Pulmonary artery endothelial cell (primary cell): ENCODE measurements at regions not wholly inside any gene's neighbourhood (a gene's known extent, or its start where the extent isn't known, plus 50 kb on each side); places are given as distances from the start of the nearest gene placed in this dataset.

Source experiments
- DNase-seq: peaks from one replicate; pipeline ENCODE4 v3.0.0-alpha.2; 2011; ENCODE audit warnings: low read depth, low spot score

GRCh38 chr14:26132061-26132645 is 465.7 kb downstream of the NOVA1 start:
- DNase-seq, result peak; percentile 27

DNA sequence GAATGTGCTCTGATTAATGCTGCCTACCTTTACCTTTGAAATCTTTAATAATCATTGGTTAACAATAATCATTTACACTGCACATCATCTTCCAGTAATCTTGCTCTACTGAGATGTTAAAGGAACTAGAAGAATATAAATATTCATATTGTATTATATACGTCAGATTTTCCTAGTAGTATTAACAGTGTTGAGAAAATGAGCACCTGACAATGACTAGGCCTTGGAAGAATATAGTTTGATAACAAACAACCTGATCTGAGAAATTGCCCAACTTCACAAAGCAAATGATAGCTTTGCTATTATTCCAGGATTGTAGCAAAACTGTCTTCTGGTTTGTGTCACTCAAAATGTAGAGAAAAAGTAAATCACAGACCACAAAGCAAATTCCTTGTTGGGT is 467.1 kb downstream of the NOVA1 start:
- DNase-seq, result no peak

GRCh38 chr14:26128931-26129671 is 468.7 kb downstream of the NOVA1 start:
- DNase-seq, result peak; percentile 75

- DNase-seq, result no peak
Observed at GRCh38 chr14:26124896-26125438, 472.9 kb downstream of the NOVA1 start.

GRCh38 chr14:26123459-26123858 is 474.4 kb downstream of the NOVA1 start:
- no peak for DNase-seq

DNA sequence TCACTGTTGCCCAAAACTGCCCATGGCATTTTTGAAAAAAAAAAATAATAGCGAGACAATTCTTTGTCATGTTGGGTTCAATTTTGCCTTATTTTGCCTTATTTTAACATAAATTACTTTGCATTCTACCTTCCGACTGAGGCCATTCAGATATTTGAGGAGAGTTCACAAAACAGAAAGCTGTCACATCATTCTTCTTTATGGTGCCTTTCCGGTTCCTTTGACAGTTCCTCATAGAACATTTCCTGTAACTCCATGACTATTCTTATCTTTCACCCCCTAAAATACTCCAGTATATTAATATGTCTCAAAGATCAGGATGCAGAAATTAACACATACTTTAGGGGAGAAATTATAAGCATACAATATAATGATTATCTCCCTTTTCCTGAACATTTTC is 476.7 kb downstream of the NOVA1 start:
- DNase-seq, result no peak

DNA sequence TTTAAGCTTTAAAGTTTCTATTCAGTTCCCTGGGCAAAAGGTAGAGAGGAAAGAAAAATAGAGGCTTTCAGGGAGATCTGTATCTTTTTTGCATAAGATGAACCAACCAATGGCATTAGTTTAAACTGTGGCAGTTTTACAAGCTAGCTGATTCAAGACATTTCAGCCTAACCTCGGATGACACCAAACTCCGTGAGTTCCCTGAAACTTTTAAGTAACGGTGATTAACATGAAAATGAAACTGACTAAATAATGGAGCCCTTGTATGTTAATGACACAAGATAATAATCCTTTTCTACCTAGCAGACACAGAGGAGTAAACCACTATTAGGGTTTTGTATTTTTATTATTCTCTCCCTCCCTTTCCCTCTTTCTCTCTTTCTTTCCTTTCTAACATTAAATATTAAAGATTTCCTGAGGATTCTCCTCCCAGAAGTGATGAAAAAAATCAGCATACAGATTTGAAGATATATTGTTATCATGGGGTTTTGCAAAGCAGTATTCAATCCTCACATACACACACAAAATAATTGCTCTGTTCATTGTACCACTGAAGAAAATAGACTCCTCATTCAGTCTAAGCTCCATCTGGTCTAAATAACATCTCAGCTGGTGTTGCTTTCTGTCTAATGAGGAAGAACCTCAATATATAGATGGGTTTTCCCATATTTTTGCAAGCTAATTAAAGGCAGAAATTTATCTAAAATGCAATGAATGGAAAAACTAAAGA is 483.8 kb downstream of the NOVA1 start:
- no peak for DNase-seq

- no peak for DNase-seq
Observed at GRCh38 chr14:26104717-26105116, 493.1 kb downstream of the NOVA1 start.

DNA sequence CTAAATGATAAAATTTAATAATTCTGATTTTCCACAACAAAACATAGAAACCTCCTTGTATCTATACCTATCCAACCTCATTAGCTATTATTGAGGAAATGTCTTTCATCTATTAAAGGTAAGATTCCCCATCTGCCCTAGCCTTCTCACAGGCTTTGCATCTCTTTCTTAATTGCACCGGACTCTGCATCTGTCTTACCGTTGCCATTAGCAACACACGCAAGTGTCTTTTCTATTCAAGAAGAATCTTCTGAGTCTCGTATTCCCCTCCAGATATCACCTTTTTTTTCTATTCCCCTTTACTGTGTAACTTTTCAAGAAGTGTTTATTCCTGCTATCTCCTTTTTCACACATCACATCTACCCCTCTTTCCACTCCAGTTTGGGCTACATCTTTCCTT is 500.0 kb downstream of the NOVA1 start:
- no peak for DNase-seq

DNA sequence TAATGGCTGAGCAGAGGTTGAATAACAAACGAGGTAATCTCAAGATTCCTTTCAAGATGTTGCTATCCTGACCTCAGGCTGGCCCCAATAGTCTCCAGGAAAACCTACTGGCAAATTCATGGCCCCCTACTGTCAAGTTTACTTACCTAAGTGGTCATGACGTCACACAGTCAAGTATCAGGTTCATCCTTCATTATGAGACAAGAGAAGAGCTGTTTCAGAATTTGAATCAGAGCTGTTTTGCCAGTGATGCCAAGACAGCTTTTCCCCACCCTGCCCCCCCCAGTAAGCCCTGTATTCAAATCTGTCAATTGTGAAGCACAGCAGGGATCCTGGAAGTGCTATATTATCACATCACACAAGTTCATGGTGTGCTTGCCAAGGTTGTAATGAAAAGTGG is 509.6 kb downstream of the NOVA1 start:
- no peak for DNase-seq

DNA sequence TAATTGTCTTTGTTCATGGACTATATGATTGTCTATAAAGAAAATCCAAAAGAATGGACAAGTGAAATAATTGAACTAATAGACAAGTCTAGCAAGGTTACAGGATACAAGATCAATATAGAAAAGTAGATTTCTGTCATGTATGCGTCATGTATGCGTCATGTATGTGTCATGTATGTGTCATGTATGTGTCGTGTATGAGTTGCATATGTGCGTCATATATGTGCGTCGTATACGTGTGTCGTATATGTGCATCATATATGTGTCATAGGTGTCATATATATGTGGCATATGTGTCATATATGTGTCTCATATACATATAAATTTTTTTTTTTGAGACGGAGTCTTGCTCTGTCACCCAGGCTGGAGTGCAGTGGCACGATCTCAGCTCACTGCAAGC is 516.8 kb downstream of the NOVA1 start:
- DNase-seq, result no peak

GRCh38 chr14:26078561-26078960 is 519.3 kb downstream of the NOVA1 start:
- DNase-seq, result no peak

- no peak for DNase-seq
Observed at GRCh38 chr14:26074892-26075291, 522.9 kb downstream of the NOVA1 start.

DNA sequence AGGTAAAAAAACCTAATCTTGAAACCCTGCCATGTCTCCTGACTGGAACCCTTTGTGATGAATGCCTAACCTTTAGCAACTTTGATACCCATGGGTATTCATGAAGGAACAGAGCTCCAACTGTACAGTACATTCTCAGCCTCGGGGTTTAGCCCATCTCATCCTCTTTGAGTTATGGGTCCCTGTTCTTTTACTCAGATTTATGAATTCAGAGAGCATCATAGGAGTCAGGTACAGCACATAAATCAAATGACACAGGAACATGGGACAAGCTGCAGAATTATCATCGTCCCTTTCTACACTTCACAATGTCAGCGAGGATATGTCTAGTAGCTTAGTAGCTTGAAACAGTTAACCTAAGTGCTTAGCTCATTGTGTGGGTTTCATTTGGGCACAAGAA is 527.4 kb downstream of the NOVA1 start:
- DNase-seq, result no peak

DNA sequence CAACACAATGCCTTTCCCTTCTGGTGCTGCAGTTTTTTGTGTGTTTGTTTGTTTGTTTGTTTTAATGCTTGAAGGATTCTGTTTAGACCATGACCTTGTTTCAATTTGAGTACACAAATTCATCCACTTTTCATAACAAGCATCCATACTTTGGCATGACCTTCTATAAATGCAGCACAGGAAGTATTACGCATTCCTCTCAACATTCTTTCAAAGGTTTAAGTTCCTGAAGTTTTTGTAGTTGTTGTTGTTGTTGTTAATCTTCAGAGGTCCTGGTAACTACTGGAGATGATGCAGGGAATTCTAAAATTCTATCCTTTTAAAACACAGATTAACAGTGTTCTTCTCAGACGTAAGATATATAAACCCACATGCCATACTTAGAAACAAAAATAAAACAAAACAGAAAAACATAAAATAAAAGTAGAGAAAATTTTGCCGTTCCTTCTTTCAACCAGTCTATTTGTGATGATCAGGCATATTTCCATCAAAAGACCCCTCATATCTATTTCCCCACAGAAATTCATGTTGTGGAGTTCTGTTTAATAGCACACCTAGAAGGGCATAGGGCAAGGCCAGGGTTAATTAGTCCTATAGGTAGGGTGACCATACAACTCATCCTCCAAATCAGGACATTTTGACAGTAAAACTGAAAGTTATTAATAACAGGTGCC is 529.9 kb downstream of the NOVA1 start:
- DNase-seq, result peak; percentile 43

- no peak for DNase-seq
Observed at GRCh38 chr14:26067341-26067740, 530.5 kb downstream of the NOVA1 start.

DNA sequence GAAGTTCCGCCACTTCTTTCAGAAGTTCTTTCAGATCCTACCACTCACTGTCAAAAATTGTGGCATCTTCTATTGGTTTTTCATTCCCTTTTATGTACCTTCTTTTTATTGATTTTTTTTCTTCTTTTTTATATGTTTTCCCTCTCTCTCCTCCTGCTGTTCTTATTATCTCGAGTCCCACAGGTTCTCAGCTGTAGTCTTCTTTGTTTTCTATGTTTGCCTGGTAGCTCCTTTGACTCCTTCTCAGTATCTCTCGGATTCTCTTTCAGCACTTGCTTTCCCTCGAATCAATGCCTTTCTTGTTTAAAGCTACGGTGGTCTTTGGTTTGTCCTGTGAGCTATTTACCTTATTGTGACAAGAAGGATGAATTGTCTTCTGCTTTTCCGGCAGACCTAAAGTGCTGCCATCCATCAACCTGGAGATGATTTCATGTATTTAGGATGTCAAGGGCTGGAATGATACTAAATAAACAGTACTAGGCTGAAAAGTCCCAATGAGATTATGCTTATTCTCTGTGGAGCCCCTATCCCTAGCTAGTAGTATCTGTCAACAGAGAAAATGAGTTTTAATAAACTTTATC is 541.7 kb downstream of the NOVA1 start:
- DNase-seq, result no peak

GRCh38 chr14:26032348-26032747 is 565.5 kb downstream of the NOVA1 start:
- no peak for DNase-seq

DNA sequence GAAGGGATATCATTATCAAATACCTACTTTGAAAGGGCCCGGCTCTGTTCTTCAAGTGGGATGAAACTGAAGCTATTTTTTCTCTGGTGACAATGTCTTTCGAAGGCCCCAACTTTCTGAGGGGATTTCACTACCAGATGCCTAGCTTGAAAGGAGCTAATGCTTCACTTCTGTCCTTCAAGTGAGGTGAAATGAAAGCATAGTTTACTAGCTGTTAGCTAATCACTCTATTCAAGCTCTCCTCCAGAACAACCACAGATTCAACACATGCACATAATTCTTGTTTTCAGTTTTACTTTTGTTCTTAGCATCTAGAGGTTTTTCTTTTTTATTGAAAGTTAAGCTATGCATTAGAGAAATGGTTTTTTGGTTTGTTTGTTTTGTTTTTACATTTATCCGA is 571.4 kb downstream of the NOVA1 start:
- no peak for DNase-seq

GRCh38 chr14:26023967-26024366 is 573.9 kb downstream of the NOVA1 start:
- no peak for DNase-seq

- DNase-seq, result no peak
Observed at GRCh38 chr14:26021759-26022158, 576.1 kb downstream of the NOVA1 start.

DNA sequence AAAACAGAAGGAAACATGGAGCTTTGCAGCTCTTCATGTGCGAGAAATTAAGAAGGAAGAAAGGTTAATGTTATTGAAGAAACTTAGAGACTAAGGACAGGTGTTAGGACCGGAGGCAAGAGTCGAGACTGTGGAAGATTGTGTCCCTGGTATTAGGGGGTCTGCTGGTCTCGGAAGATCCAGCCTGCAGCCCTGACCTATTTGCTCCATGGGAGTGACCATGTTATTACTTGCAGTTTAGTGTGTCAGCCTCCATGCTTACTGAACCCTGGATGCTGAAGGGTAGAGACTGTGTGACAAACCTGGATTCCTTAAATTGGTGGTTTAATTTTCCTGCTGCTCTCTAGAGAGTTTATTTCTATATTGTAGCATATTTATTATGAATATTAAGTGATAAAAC is 580.6 kb downstream of the NOVA1 start:
- DNase-seq, result no peak
